H1 (cell line): ENCODE measurements at regions not wholly inside any gene's neighbourhood (a gene's known extent, or its start where the extent isn't known, plus 50 kb on each side); places are given as distances from the start of the nearest gene placed in this dataset.

Experiments
- ASH2L ChIP-seq: fragments of 200-600, 300-600 bp; sonication (generic); IDR thresholded peaks from one replicate; pipeline ENCODE4 v1.7.1; 2017; ENCODE audit warnings: low read length
- HDAC6 ChIP-seq: IDR thresholded peaks from one replicate; pipeline ENCODE4 v1.7.1; 2012; ENCODE audit warnings: low read depth, mild to moderate bottlenecking, inconsistent platforms, low read length, moderate library complexity
- KDM4A ChIP-seq: IDR thresholded peaks from one replicate; pipeline ENCODE4 v1.7.1; 2012; ENCODE audit warnings: low read depth, mild to moderate bottlenecking, moderate library complexity, low read length, inconsistent platforms; ENCODE audit not compliant: severe bottlenecking
- POLR2A ChIP-seq, 2 experiments: IDR thresholded peaks; 1 replicate in 1 of 2; 2 replicates in 1 of 2; pipeline ENCODE4 v1.6.1; 2011; ENCODE audit warnings: low read depth in 2 of 2, low read length in 2 of 2, mild to moderate bottlenecking in 2 of 2; ENCODE audit errors: control extremely low read depth in 1 of 2
- SIN3A ChIP-seq, 2 experiments: IDR thresholded peaks in 1 of 2; conservative IDR thresholded peaks in 1 of 2; 2 replicates each; pipeline ENCODE4 v1.6.1; 2011 to 2012; ENCODE audit warnings: low read length in 2 of 2, improper control_type of control experiment in 1 of 2, low read depth in 1 of 2, mild to moderate bottlenecking in 1 of 2
- SP1 ChIP-seq: IDR thresholded peaks from 2 replicates; pipeline ENCODE4 v1.6.1; 2011; ENCODE audit warnings: low read depth, low read length
- TBP ChIP-seq: IDR thresholded peaks from 2 replicates; pipeline ENCODE4 v1.6.1; 2011; ENCODE audit warnings: low read depth, low read length, improper control_type of control experiment
- TF ChIP-seq, protein P1 (sequence below): fragments of 300-600 bp; sonication (generic); IDR thresholded peaks from 2 replicates; pipeline ENCODE4 v1.7.1; 2012; ENCODE audit warnings: low read length, moderate library complexity, mild to moderate bottlenecking, inconsistent platforms; ENCODE audit not compliant: insufficient replicate concordance
- TF ChIP-seq, protein P2 (sequence below), 3 experiments: IDR thresholded peaks; 1 replicate in 2 of 3; 2 replicates in 1 of 3; pipeline versions ENCODE4 v1.5.1 to v1.6.1; 2011; ENCODE audit warnings: low read length in 3 of 3, mild to moderate bottlenecking in 3 of 3, inconsistent platforms in 2 of 3, low read depth in 1 of 3, moderate library complexity in 1 of 3; ENCODE audit not compliant: insufficient read depth in 1 of 3; ENCODE audit errors: control extremely low read depth in 1 of 3

DNA sequence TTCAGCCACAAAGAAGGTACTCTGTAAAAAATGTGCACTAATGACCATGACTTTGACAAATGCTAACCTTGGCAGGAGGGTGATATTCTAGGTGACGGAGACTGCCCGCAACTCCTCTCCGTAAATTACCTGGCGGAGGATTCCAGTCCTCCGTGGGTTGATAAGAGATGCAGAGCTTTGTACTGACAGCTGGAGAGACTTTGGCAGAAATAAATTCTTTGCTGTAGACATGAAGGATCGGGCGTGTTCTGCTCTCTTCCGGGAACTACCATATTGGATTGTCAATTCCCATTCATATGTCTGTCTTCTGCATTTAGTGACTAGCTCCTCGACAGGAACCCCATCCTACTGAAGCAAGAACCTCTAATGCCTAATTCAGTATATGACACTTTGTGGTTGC, 158.3 kb upstream of the KAZN start (continued):
- TF ChIP-seq, protein P1, sequence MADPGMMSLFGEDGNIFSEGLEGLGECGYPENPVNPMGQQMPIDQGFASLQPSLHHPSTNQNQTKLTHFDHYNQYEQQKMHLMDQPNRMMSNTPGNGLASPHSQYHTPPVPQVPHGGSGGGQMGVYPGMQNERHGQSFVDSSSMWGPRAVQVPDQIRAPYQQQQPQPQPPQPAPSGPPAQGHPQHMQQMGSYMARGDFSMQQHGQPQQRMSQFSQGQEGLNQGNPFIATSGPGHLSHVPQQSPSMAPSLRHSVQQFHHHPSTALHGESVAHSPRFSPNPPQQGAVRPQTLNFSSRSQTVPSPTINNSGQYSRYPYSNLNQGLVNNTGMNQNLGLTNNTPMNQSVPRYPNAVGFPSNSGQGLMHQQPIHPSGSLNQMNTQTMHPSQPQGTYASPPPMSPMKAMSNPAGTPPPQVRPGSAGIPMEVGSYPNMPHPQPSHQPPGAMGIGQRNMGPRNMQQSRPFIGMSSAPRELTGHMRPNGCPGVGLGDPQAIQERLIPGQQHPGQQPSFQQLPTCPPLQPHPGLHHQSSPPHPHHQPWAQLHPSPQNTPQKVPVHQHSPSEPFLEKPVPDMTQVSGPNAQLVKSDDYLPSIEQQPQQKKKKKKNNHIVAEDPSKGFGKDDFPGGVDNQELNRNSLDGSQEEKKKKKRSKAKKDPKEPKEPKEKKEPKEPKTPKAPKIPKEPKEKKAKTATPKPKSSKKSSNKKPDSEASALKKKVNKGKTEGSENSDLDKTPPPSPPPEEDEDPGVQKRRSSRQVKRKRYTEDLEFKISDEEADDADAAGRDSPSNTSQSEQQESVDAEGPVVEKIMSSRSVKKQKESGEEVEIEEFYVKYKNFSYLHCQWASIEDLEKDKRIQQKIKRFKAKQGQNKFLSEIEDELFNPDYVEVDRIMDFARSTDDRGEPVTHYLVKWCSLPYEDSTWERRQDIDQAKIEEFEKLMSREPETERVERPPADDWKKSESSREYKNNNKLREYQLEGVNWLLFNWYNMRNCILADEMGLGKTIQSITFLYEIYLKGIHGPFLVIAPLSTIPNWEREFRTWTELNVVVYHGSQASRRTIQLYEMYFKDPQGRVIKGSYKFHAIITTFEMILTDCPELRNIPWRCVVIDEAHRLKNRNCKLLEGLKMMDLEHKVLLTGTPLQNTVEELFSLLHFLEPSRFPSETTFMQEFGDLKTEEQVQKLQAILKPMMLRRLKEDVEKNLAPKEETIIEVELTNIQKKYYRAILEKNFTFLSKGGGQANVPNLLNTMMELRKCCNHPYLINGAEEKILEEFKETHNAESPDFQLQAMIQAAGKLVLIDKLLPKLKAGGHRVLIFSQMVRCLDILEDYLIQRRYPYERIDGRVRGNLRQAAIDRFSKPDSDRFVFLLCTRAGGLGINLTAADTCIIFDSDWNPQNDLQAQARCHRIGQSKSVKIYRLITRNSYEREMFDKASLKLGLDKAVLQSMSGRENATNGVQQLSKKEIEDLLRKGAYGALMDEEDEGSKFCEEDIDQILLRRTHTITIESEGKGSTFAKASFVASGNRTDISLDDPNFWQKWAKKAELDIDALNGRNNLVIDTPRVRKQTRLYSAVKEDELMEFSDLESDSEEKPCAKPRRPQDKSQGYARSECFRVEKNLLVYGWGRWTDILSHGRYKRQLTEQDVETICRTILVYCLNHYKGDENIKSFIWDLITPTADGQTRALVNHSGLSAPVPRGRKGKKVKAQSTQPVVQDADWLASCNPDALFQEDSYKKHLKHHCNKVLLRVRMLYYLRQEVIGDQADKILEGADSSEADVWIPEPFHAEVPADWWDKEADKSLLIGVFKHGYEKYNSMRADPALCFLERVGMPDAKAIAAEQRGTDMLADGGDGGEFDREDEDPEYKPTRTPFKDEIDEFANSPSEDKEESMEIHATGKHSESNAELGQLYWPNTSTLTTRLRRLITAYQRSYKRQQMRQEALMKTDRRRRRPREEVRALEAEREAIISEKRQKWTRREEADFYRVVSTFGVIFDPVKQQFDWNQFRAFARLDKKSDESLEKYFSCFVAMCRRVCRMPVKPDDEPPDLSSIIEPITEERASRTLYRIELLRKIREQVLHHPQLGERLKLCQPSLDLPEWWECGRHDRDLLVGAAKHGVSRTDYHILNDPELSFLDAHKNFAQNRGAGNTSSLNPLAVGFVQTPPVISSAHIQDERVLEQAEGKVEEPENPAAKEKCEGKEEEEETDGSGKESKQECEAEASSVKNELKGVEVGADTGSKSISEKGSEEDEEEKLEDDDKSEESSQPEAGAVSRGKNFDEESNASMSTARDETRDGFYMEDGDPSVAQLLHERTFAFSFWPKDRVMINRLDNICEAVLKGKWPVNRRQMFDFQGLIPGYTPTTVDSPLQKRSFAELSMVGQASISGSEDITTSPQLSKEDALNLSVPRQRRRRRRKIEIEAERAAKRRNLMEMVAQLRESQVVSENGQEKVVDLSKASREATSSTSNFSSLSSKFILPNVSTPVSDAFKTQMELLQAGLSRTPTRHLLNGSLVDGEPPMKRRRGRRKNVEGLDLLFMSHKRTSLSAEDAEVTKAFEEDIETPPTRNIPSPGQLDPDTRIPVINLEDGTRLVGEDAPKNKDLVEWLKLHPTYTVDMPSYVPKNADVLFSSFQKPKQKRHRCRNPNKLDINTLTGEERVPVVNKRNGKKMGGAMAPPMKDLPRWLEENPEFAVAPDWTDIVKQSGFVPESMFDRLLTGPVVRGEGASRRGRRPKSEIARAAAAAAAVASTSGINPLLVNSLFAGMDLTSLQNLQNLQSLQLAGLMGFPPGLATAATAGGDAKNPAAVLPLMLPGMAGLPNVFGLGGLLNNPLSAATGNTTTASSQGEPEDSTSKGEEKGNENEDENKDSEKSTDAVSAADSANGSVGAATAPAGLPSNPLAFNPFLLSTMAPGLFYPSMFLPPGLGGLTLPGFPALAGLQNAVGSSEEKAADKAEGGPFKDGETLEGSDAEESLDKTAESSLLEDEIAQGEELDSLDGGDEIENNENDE: no peak
- TF ChIP-seq SIN3A (conservative IDR thresholded peaks at IDR 0.05 in 1 of 2, IDR thresholded peaks at IDR 0.05 in 1 of 2; ENCODE audit: low read depth in 1 of 2, low read length in 2 of 2): no peak
- no peak for TF ChIP-seq POLR2A (IDR thresholded peaks at IDR 0.05; ENCODE audit: control extremely low read depth in 1 of 2, low read depth in 2 of 2, low read length in 2 of 2)
- TF ChIP-seq TBP: no peak
- TF ChIP-seq KDM4A: no peak
- TF ChIP-seq HDAC6: no peak
- no peak for TF ChIP-seq SP1
- TF ChIP-seq, protein P2, sequence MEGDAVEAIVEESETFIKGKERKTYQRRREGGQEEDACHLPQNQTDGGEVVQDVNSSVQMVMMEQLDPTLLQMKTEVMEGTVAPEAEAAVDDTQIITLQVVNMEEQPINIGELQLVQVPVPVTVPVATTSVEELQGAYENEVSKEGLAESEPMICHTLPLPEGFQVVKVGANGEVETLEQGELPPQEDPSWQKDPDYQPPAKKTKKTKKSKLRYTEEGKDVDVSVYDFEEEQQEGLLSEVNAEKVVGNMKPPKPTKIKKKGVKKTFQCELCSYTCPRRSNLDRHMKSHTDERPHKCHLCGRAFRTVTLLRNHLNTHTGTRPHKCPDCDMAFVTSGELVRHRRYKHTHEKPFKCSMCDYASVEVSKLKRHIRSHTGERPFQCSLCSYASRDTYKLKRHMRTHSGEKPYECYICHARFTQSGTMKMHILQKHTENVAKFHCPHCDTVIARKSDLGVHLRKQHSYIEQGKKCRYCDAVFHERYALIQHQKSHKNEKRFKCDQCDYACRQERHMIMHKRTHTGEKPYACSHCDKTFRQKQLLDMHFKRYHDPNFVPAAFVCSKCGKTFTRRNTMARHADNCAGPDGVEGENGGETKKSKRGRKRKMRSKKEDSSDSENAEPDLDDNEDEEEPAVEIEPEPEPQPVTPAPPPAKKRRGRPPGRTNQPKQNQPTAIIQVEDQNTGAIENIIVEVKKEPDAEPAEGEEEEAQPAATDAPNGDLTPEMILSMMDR (IDR thresholded peaks at IDR 0.05; ENCODE audit: control extremely low read depth in 1 of 3, insufficient read depth in 1 of 3, low read depth in 1 of 3, low read length in 3 of 3): no peak
- no peak for TF ChIP-seq ASH2L
